ENCODE measurements at regions not wholly inside any gene's neighbourhood (a gene's known extent, or its start where the extent isn't known, plus 50 kb on each side); places are given as distances from the start of the nearest gene placed in this dataset.

- Histone ChIP-seq H3K9ac (ENCODE audit: insufficient read depth in 1 of 2, low read length in 2 of 2) (no peak overlapping the region), H3K27me3 (ENCODE audit: control insufficient read depth in 3 of 3, insufficient read depth in 3 of 3, low read length in 2 of 3) (no peaks in the 10 kb centered on the region), H3K27ac (ENCODE audit: low read depth in 1 of 2, low read length in 1 of 2) (no peak overlapping the region), H3K4me1 (ENCODE audit: control insufficient read depth in 5 of 5, insufficient read depth in 5 of 5, low read length in 5 of 5) (no peaks in the 10 kb centered on the region), H3K4me3 (no peak overlapping the region), H3K9me3 (ENCODE audit: control insufficient read depth in 4 of 4, insufficient read depth in 3 of 4, low read length in 3 of 4) (peaks cover 0 to 2% (median 0%) of the 10 kb centered on the region in 4 donors), H3K36me3 (ENCODE audit: control insufficient read depth in 4 of 4, insufficient read depth in 4 of 4, low read length in 4 of 4) (no peaks in the 10 kb centered on the region)
- 71 to 83% methylated on average over 1 of the region's 1 CpG for WGBS, 2 donors
- TF ChIP-seq CTCF (IDR thresholded peaks at IDR 0.05; ENCODE audit: control extremely low read depth, extremely low read depth), result no peak
- DNase-seq (no peak), ATAC-seq (ENCODE audit: insufficient read depth, low FRiP score) (no peak)
Observed at GRCh38 chr2:130289780-130290179, 52.9 kb upstream of the IMP4 start.

GRCh38 chr2:130288467-130289403 is 54.0 kb upstream of the IMP4 start:
- no peaks in the 10 kb centered on the region for H3K4me1 ChIP-seq (ENCODE audit: control insufficient read depth in 5 of 5, insufficient read depth in 5 of 5, low read length in 5 of 5)
- H3K9ac ChIP-seq (ENCODE audit: insufficient read depth in 1 of 2, low read length in 2 of 2), result no peak overlapping the region
- ATAC-seq (ENCODE audit: insufficient read depth, low FRiP score) (no peak), DNase-seq (peak in 1 of 3 donors; percentile 2)
- no peak overlapping the region for H3K4me3 ChIP-seq
- H3K27me3 ChIP-seq (ENCODE audit: control insufficient read depth in 3 of 3, insufficient read depth in 3 of 3, low read length in 2 of 3), result no peaks in the 10 kb centered on the region
- no peak for TF ChIP-seq CTCF (IDR thresholded peaks at IDR 0.05; ENCODE audit: control extremely low read depth, extremely low read depth)
- H3K36me3 ChIP-seq (ENCODE audit: control insufficient read depth in 4 of 4, insufficient read depth in 4 of 4, low read length in 4 of 4), result no peaks in the 10 kb centered on the region
- peaks cover 0 to under 1% (median 0%) of the 10 kb centered on the region in 4 donors for H3K9me3 ChIP-seq (ENCODE audit: control insufficient read depth in 4 of 4, insufficient read depth in 3 of 4, low read length in 3 of 4)
- 71 to 92% methylated on average over 56 of the region's 56 CpGs for WGBS, 2 donors
- H3K27ac ChIP-seq (ENCODE audit: low read depth in 1 of 2, low read length in 1 of 2), result no peak overlapping the region

- TF ChIP-seq CTCF (IDR thresholded peaks at IDR 0.05; ENCODE audit: control extremely low read depth, extremely low read depth), result no peak
- DNase-seq, result no peak
- WGBS, 2 donors, result 54 to 66% methylated on average over 14 of the region's 14 CpGs
Observed at GRCh38 chr2:130287656-130288026, 55.1 kb upstream of the IMP4 start.

More at GRCh38 chr2:130287656-130288026, 55.1 kb upstream of the IMP4 start:
- Histone ChIP-seq H3K27me3 (ENCODE audit: control insufficient read depth in 3 of 3, insufficient read depth in 3 of 3, low read length in 2 of 3) (no peaks in the 10 kb centered on the region), H3K4me3 (no peak overlapping the region), H3K9me3 (ENCODE audit: control insufficient read depth in 4 of 4, insufficient read depth in 3 of 4, low read length in 3 of 4) (no peaks in the 10 kb centered on the region), H3K27ac (ENCODE audit: low read depth in 1 of 2, low read length in 1 of 2) (no peak overlapping the region), H3K36me3 (ENCODE audit: control insufficient read depth in 4 of 4, insufficient read depth in 4 of 4, low read length in 4 of 4) (no peaks in the 10 kb centered on the region), H3K9ac (ENCODE audit: insufficient read depth in 1 of 2, low read length in 2 of 2) (no peak overlapping the region), H3K4me1 (ENCODE audit: control insufficient read depth in 5 of 5, insufficient read depth in 5 of 5, low read length in 5 of 5) (no peaks in the 10 kb centered on the region)
- no peak for ATAC-seq (ENCODE audit: insufficient read depth, low FRiP score)

Measured in lung (tissue), 11 donors.